ENCODE measurements at regions not wholly inside any gene's neighbourhood (a gene's known extent, or its start where the extent isn't known, plus 50 kb on each side); places are given as distances from the start of the nearest gene placed in this dataset.

DNA sequence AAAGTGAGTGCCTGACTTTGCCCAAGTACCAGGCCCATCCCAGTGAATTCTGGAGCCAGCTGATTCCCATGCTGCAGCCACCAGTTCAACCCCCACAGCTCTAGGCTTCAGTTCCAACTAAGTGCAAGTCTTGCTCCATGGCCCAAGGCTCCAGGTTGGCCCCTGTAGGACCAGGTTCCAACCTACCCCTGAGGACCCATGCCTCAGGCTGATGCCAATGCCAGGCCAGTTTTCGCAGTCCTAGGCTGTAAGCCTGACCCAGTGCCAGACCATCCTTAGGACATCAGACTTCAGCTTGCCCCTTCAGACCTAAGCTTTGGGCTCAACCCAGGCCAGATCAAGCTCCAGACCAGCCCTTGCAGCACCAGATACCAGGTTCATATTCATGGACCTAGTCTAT lies 352.6 kb downstream of the FSCB start:
- H3K27me3 ChIP-seq = no peaks in the 10 kb centered on the region
- no peaks in the 10 kb centered on the region for H3K36me3 ChIP-seq
- no CpG with 5 or more reads among the region's 1 CpG for WGBS, 2 donors (ENCODE audit: low coverage in 1 of 2)
- TF ChIP-seq, protein P1, sequence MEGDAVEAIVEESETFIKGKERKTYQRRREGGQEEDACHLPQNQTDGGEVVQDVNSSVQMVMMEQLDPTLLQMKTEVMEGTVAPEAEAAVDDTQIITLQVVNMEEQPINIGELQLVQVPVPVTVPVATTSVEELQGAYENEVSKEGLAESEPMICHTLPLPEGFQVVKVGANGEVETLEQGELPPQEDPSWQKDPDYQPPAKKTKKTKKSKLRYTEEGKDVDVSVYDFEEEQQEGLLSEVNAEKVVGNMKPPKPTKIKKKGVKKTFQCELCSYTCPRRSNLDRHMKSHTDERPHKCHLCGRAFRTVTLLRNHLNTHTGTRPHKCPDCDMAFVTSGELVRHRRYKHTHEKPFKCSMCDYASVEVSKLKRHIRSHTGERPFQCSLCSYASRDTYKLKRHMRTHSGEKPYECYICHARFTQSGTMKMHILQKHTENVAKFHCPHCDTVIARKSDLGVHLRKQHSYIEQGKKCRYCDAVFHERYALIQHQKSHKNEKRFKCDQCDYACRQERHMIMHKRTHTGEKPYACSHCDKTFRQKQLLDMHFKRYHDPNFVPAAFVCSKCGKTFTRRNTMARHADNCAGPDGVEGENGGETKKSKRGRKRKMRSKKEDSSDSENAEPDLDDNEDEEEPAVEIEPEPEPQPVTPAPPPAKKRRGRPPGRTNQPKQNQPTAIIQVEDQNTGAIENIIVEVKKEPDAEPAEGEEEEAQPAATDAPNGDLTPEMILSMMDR (IDR thresholded peaks at IDR 0.05) = no peak
- TF ChIP-seq POLR2A (IDR thresholded peaks at IDR 0.05) (no peak), EP300 (IDR thresholded peaks at IDR 0.05) (no peak), POLR2AphosphoS5 (IDR thresholded peaks at IDR 0.05) (no peak)
- H3K9me3 ChIP-seq = peaks cover 0 to 20% (median 0%) of the 10 kb centered on the region in 3 donors
- no peak overlapping the region for H3K4me3 ChIP-seq
- H3K4me1 ChIP-seq = no peaks in the 10 kb centered on the region
- no peak for ATAC-seq
- no peak overlapping the region for H3K27ac ChIP-seq

DNA sequence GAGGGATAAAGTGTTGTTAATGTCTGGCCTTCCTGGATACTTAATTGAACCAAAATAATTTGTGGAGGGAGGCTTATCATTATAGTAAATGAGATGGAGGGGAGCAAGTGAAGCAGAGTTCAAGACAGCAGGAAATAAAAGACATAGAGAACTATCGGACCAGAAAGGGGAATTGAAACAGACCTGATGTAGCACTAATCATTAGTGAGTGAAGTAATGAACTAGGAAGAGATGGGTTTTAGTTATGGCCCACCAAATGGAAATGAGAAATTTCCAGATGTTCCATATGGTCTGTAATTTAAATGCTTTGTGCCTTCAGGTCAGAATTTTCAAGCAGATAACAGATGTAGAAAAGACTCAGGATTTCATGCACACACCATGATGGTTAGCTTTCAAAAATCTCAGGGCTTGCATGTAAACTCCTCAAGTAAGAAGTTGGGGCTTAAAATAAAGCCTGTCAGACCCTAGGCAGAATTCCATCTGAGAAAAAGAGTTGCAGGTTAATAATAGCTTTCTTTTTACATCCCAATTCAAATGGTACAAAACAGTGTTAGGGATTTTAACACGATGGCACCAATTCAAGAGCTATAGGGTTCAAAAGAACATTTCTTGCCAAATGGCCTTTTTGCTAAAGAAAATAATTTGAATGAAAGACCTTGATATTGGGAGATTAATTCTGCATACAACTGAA lies 355.8 kb downstream of the FSCB start:
- Histone ChIP-seq H3K4me3 (no peak overlapping the region), H3K27me3 (no peaks in the 10 kb centered on the region), H3K9me3 (peaks cover 0 to 19% (median 0%) of the 10 kb centered on the region in 3 donors), H3K27ac (no peak overlapping the region), H3K4me1 (no peaks in the 10 kb centered on the region), H3K36me3 (no peaks in the 10 kb centered on the region)
- WGBS, 2 donors (ENCODE audit: low coverage in 1 of 2) = 67 to 95% methylated on average over 2 of the region's 2 CpGs
- no peak for ATAC-seq
- TF ChIP-seq, protein P1 (IDR thresholded peaks at IDR 0.05) = no peak
- TF ChIP-seq POLR2A (IDR thresholded peaks at IDR 0.05) (no peak), POLR2AphosphoS5 (IDR thresholded peaks at IDR 0.05) (no peak), EP300 (IDR thresholded peaks at IDR 0.05) (no peak)

DNA sequence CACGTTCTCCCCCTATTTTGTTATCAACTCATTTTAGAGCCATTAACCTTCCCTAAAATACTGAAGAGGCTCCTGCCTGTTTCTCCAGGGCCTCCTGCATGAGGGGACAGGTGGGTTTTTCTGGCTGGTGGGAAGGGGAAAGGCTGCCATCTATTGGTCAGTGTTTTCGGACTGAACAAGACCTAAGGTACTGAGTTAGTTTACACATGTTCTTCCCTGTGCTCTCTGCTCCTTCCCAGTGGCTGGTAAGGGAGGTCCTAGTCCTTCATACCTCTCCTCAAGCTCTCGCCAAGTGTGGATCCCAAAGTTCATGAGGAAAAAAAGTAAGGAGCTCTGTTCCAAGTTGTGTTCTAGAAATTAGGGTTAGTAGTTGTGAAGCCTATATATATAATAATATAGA lies 357.5 kb downstream of the FSCB start:
- no peaks in the 10 kb centered on the region for H3K4me1 ChIP-seq
- H3K4me3 ChIP-seq = no peak overlapping the region
- peaks cover 0 to 3% (median 0%) of the 10 kb centered on the region in 3 donors for H3K9me3 ChIP-seq
- ATAC-seq = no peak
- 27 to 43% methylated on average over 3 of the region's 3 CpGs for WGBS, 2 donors (ENCODE audit: low coverage in 1 of 2)
- TF ChIP-seq, protein P1 (IDR thresholded peaks at IDR 0.05) = no peak
- no peak for TF ChIP-seq EP300 (IDR thresholded peaks at IDR 0.05)
- TF ChIP-seq POLR2AphosphoS5 (IDR thresholded peaks at IDR 0.05) = no peak
- TF ChIP-seq POLR2A (IDR thresholded peaks at IDR 0.05) = no peak
- H3K27ac ChIP-seq = no peak overlapping the region
- H3K36me3 ChIP-seq = no peaks in the 10 kb centered on the region
- no peaks in the 10 kb centered on the region for H3K27me3 ChIP-seq

DNA sequence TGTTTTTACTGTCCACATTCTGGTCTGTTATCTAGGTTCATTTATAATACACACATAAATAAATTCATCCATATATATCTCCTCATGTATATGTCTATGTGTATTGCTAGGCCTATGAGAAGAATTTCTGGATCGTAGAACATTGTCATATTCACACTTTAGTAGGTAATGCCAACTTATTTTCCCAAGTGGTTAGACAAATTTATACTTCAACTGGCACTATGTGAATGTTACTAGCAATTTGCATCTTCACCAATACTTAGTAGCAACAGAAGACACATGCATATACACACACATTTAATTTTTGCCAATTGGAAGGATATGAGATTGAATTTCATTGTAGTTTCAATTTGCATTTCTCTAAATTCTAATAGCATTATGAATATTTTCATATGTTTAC lies 365.1 kb downstream of the FSCB start:
- ATAC-seq = no peak
- no peaks in the 10 kb centered on the region for H3K4me1 ChIP-seq
- TF ChIP-seq POLR2A (IDR thresholded peaks at IDR 0.05) (no peak), POLR2AphosphoS5 (IDR thresholded peaks at IDR 0.05) (no peak), EP300 (IDR thresholded peaks at IDR 0.05) (no peak)
- TF ChIP-seq, protein P1 (IDR thresholded peaks at IDR 0.05) = no peak
- no peaks in the 10 kb centered on the region for H3K9me3 ChIP-seq
- no peaks in the 10 kb centered on the region for H3K36me3 ChIP-seq
- H3K27ac ChIP-seq = no peak overlapping the region
- WGBS, 2 donors (ENCODE audit: low coverage in 1 of 2) = 82 to 100% methylated on average over 1 of the region's 1 CpG
- H3K27me3 ChIP-seq = no peaks in the 10 kb centered on the region
- H3K4me3 ChIP-seq = no peak overlapping the region

DNA sequence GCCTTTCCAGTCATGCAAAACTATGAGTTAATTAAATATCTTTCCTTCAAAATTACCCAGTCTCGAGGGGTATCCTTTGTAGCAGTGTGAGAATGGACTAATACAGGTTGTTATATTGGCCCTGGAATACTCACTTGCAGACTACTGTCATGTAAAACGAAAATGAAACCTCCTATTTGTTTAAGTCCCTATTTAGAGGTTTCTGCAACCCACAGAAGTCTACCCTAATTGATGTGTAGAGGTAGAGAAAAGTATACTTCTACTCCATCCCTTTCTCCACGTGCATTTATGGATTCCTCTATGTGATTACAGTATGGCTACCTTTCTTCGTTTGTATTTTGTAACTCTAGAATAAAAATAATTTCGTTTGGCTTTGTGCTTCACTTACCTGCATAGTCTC lies 371.1 kb downstream of the FSCB start:
- H3K4me1 ChIP-seq = no peaks in the 10 kb centered on the region
- no peaks in the 10 kb centered on the region for H3K36me3 ChIP-seq
- H3K9me3 ChIP-seq = no peaks in the 10 kb centered on the region
- no peak for ATAC-seq
- H3K4me3 ChIP-seq = no peak overlapping the region
- TF ChIP-seq, protein P1 (IDR thresholded peaks at IDR 0.05) = no peak
- TF ChIP-seq POLR2AphosphoS5 (IDR thresholded peaks at IDR 0.05) = no peak
- no peak for TF ChIP-seq EP300 (IDR thresholded peaks at IDR 0.05)
- TF ChIP-seq POLR2A (IDR thresholded peaks at IDR 0.05) = no peak
- no peaks in the 10 kb centered on the region for H3K27me3 ChIP-seq
- 69 to 82% methylated on average over 5 of the region's 5 CpGs for WGBS, 2 donors (ENCODE audit: low coverage in 1 of 2)
- H3K27ac ChIP-seq = no peak overlapping the region

Data from gastroesophageal sphincter (tissue), 4 donors.